Suppressor macrophage (primary cell): ENCODE measurements at regions not wholly inside any gene's neighbourhood (a gene's known extent, or its start where the extent isn't known, plus 50 kb on each side); places are given as distances from the start of the nearest gene placed in this dataset.
"Not testable (repeated sequence)": the region's sequence is repeated elsewhere in the genome, so short reads cannot be mapped to it uniquely, and the experiment has no call there.

Experiments used
- DNase-seq, 4 experiments: peaks; one replicate each; pipeline ENCODE4 v3.0.0-alpha.2; 2020 to 2022

- no peak for DNase-seq
Observed at GRCh38 chr9:129432297-129433154, 188.4 kb downstream of the C9orf50 start.

- DNase-seq: no peak
Observed at GRCh38 chr9:129430940-129431643, 189.8 kb downstream of the C9orf50 start.

- peak in 3 of 4 experiments; percentile 39 to 54 (median 41) for DNase-seq
Observed at GRCh38 chr9:129428864-129429577, 191.9 kb downstream of the C9orf50 start.

- DNase-seq: no peak
Observed at GRCh38 chr9:129427149-129427548, 193.8 kb downstream of the C9orf50 start.

GRCh38 chr9:129423755-129424154, 197.1 kb downstream of the C9orf50 start:
- not testable (repeated sequence) for DNase-seq

GRCh38 chr9:129423216-129423615, 197.7 kb downstream of the C9orf50 start:
- peak; percentile 31 to 63 (median 40) for DNase-seq

GRCh38 chr9:129422843-129423192, 198.1 kb downstream of the C9orf50 start:
- DNase-seq: peak; percentile 49 to 78 (median 67)

GRCh38 chr9:129422032-129422842, 198.7 kb downstream of the C9orf50 start:
- DNase-seq: no peak

GRCh38 chr9:129421371-129421770, 199.5 kb downstream of the C9orf50 start:
- no peak for DNase-seq

GRCh38 chr9:129420721-129421120, 200.2 kb downstream of the C9orf50 start:
- DNase-seq: no peak

GRCh38 chr9:129419382-129419899, 201.5 kb downstream of the C9orf50 start:
- DNase-seq: no peak

GRCh38 chr9:129418451-129418850, 202.4 kb downstream of the C9orf50 start:
- DNase-seq: no peak

- DNase-seq: peak; percentile 58 to 80 (median 75)
Observed at GRCh38 chr9:129416821-129417539, 203.9 kb downstream of the C9orf50 start.

GRCh38 chr9:129415942-129416651, 204.8 kb downstream of the C9orf50 start:
- no peak for DNase-seq

- DNase-seq: no peak
Observed at GRCh38 chr9:129414993-129415941, 205.6 kb downstream of the C9orf50 start.

GRCh38 chr9:129414377-129414992, 206.4 kb downstream of the C9orf50 start:
- DNase-seq: peak; percentile 34 to 66 (median 58)

GRCh38 chr9:129413537-129414376, 207.1 kb downstream of the C9orf50 start:
- DNase-seq: peak; percentile 99 to 100 (median 100)
